Osteoblast (primary cell): ENCODE measurements at regions not wholly inside any gene's neighbourhood (a gene's known extent, or its start where the extent isn't known, plus 50 kb on each side); places are given as distances from the start of the nearest gene placed in this dataset.

ENCODE experiments used
- DNase-seq: peaks from one replicate; pipeline ENCODE4 v3.0.0; 2011; ENCODE audit warnings: low spot score, mixed read lengths; ENCODE audit not compliant: insufficient read length; ENCODE audit errors: missing footprints
- H2AFZ ChIP-seq: 2 replicates; pipeline ENCODE4 v1.6.0; 2011; ENCODE audit warnings: mild to moderate bottlenecking, low read length
- H3K27ac ChIP-seq: 2 replicates; pipeline ENCODE4 v1.5.1; 2011; ENCODE audit warnings: mild to moderate bottlenecking, low read depth, low read length, moderate library complexity
- H3K27me3 ChIP-seq: 2 replicates; pipeline ENCODE4 v1.6.0; 2012; ENCODE audit warnings: mild to moderate bottlenecking, control low read depth, inconsistent platforms, low read length, moderate library complexity; ENCODE audit not compliant: insufficient read depth
- H3K36me3 ChIP-seq: 2 replicates; pipeline ENCODE4 v1.5.1; 2011; ENCODE audit warnings: mild to moderate bottlenecking, low read length, control low read depth, moderate library complexity; ENCODE audit not compliant: insufficient read depth
- H3K4me1 ChIP-seq: 2 replicates; pipeline ENCODE4 v1.5.1; 2011; ENCODE audit warnings: mild to moderate bottlenecking, low read length, control low read depth, moderate library complexity; ENCODE audit not compliant: insufficient read depth
- H3K4me2 ChIP-seq: 2 replicates; pipeline ENCODE4 v1.6.0; 2011; ENCODE audit warnings: mild to moderate bottlenecking, low read length; ENCODE audit not compliant: insufficient read depth
- H3K4me3 ChIP-seq: fragments of 200-600 bp; sonication (generic); 3 replicates; pipeline ENCODE4 v1.5.1; 2012; ENCODE audit warnings: mild to moderate bottlenecking, low read length, inconsistent platforms; ENCODE audit not compliant: insufficient read depth
- H3K79me2 ChIP-seq: 2 replicates; pipeline ENCODE4 v1.6.0; 2012; ENCODE audit warnings: mild to moderate bottlenecking, low read length, control low read depth, inconsistent platforms; ENCODE audit not compliant: insufficient read depth
- H3K9me3 ChIP-seq: 2 replicates; pipeline ENCODE4 v1.5.1; 2011; ENCODE audit warnings: low read depth, low read length, control low read depth
- H4K20me1 ChIP-seq: 2 replicates; pipeline ENCODE4 v1.6.0; 2012; ENCODE audit warnings: mild to moderate bottlenecking, low read length, control low read depth; ENCODE audit not compliant: insufficient read depth
- CTCF ChIP-seq: IDR thresholded peaks from 2 replicates; pipeline ENCODE4 v1.5.1; 2011; ENCODE audit warnings: mild to moderate bottlenecking, low read depth, low read length, moderate library complexity; ENCODE audit errors: extremely low read depth

- H3K4me1 ChIP-seq = no peaks in the 10 kb centered on the region
- H3K27me3 ChIP-seq = peaks cover 23% of the 10 kb centered on the region
- H3K79me2 ChIP-seq = no peaks in the 10 kb centered on the region
- no peak overlapping the region for H2AFZ ChIP-seq
- no peak for TF ChIP-seq CTCF
- no peaks in the 10 kb centered on the region for H3K36me3 ChIP-seq
- H3K9me3 ChIP-seq = no peaks in the 10 kb centered on the region
- H4K20me1 ChIP-seq = no peaks in the 10 kb centered on the region
- no peak overlapping the region for H3K4me3 ChIP-seq
- H3K4me2 ChIP-seq = no peak overlapping the region
- no peak overlapping the region for H3K27ac ChIP-seq
- DNase-seq = no peak
Measured at GRCh38 chr1:94675373-94675772, 133.8 kb upstream of the F3 start.

- no peaks in the 10 kb centered on the region for H3K79me2 ChIP-seq
- H2AFZ ChIP-seq = no peak overlapping the region
- H3K4me2 ChIP-seq = no peak overlapping the region
- no peak for DNase-seq
- H3K36me3 ChIP-seq = no peaks in the 10 kb centered on the region
- no peak overlapping the region for H3K27ac ChIP-seq
- H4K20me1 ChIP-seq = no peaks in the 10 kb centered on the region
- H3K4me3 ChIP-seq = no peak overlapping the region
- no peaks in the 10 kb centered on the region for H3K4me1 ChIP-seq
- no peaks in the 10 kb centered on the region for H3K9me3 ChIP-seq
- TF ChIP-seq CTCF = no peak
- peaks cover 18% of the 10 kb centered on the region for H3K27me3 ChIP-seq
Measured at GRCh38 chr1:94674876-94675275, 133.3 kb upstream of the F3 start.

- no peak overlapping the region for H2AFZ ChIP-seq
- H3K79me2 ChIP-seq = no peaks in the 10 kb centered on the region
- no peaks in the 10 kb centered on the region for H3K9me3 ChIP-seq
- TF ChIP-seq CTCF = no peak
- no peaks in the 10 kb centered on the region for H4K20me1 ChIP-seq
- no peaks in the 10 kb centered on the region for H3K36me3 ChIP-seq
- peaks cover 8% of the 10 kb centered on the region for H3K27me3 ChIP-seq
- H3K4me1 ChIP-seq = no peaks in the 10 kb centered on the region
- no peak overlapping the region for H3K27ac ChIP-seq
- no peak for DNase-seq
- H3K4me3 ChIP-seq = no peak overlapping the region
- H3K4me2 ChIP-seq = no peak overlapping the region
Measured at GRCh38 chr1:94672934-94673333, 131.4 kb upstream of the F3 start.

- H3K4me3 ChIP-seq = no peak overlapping the region
- DNase-seq = no peak
- H3K9me3 ChIP-seq = no peaks in the 10 kb centered on the region
- H4K20me1 ChIP-seq = no peaks in the 10 kb centered on the region
- H3K27ac ChIP-seq = no peak overlapping the region
- H3K79me2 ChIP-seq = no peaks in the 10 kb centered on the region
- peaks cover 11% of the 10 kb centered on the region for H3K27me3 ChIP-seq
- H3K36me3 ChIP-seq = no peaks in the 10 kb centered on the region
- no peaks in the 10 kb centered on the region for H3K4me1 ChIP-seq
- TF ChIP-seq CTCF = no peak
- no peak overlapping the region for H2AFZ ChIP-seq
- no peak overlapping the region for H3K4me2 ChIP-seq
Measured at GRCh38 chr1:94672001-94672400, 130.4 kb upstream of the F3 start.
